CD4-positive, CD25-positive, alpha-beta regulatory T cell (primary cell): ENCODE measurements at regions not wholly inside any gene's neighbourhood (a gene's known extent, or its start where the extent isn't known, plus 50 kb on each side); places are given as distances from the start of the nearest gene placed in this dataset.

Source experiments
- ATAC-seq, 2 donors: fragments of 150-1000 bp; cut with Tn5 transposase; one replicate each; pipeline ENCODE4 v1.10.0; 2021; ENCODE audit warnings: low read depth in 2 of 2, moderate number of reproducible peaks in 2 of 2, moderate library complexity in 1 of 2
- DNase-seq, 3 donors: peaks; one replicate each; pipeline versions ENCODE4 v3.0.0 to v3.0.0-alpha.2; 2012 to 2022; ENCODE audit warnings: mixed read lengths in 1 of 3
- H3K27ac ChIP-seq: one replicate; pipeline ENCODE4 v1.7.0; 2013; ENCODE audit warnings: mild to moderate bottlenecking, low read length; ENCODE audit not compliant: insufficient read depth, poor library complexity, severe bottlenecking
- H3K27me3 ChIP-seq: one replicate; pipeline ENCODE4 v1.7.0; 2013; ENCODE audit warnings: low read length; ENCODE audit not compliant: control insufficient read depth, insufficient read depth
- H3K36me3 ChIP-seq: one replicate; pipeline ENCODE4 v1.7.0; 2013; ENCODE audit warnings: mild to moderate bottlenecking, low read length, moderate library complexity; ENCODE audit not compliant: control insufficient read depth, insufficient read depth
- H3K4me1 ChIP-seq: 2 replicates; pipeline ENCODE4 v1.7.0; 2013; ENCODE audit warnings: mild to moderate bottlenecking, low read length; ENCODE audit not compliant: insufficient read depth, control insufficient read depth, poor library complexity, severe bottlenecking
- H3K4me3 ChIP-seq: one replicate; pipeline ENCODE4 v1.7.0; 2013; ENCODE audit warnings: low read depth, mild to moderate bottlenecking, low read length, moderate library complexity
- H3K9me3 ChIP-seq, 2 experiments: 1 replicate in 1 of 2; 2 replicates in 1 of 2; pipeline ENCODE4 v1.7.0; 2013; ENCODE audit warnings: low read length in 2 of 2, mild to moderate bottlenecking in 1 of 2, moderate library complexity in 1 of 2; ENCODE audit not compliant: control insufficient read depth in 2 of 2
- H3K27ac Mint-ChIP-seq, 3 donors: one replicate each; pipeline ENCODE4 v1.8.0; 2020 to 2022; ENCODE audit warnings: mild to moderate bottlenecking in 3 of 3, mixed read lengths in 3 of 3, moderate library complexity in 2 of 3
- H3K27me3 Mint-ChIP-seq: one replicate; pipeline ENCODE4 v1.8.0; 2022; ENCODE audit warnings: mild to moderate bottlenecking, mixed read lengths
- H3K36me3 Mint-ChIP-seq: one replicate; pipeline ENCODE4 v1.8.0; 2020; ENCODE audit warnings: mixed read lengths
- H3K4me1 Mint-ChIP-seq, 4 donors: one replicate each; pipeline ENCODE4 v1.8.0; 2020 to 2022; ENCODE audit warnings: mixed read lengths in 4 of 4, mild to moderate bottlenecking in 1 of 4
- H3K4me3 Mint-ChIP-seq, 4 donors: one replicate each; pipeline ENCODE4 v1.8.0; 2020 to 2022; ENCODE audit warnings: mild to moderate bottlenecking in 4 of 4, mixed read lengths in 4 of 4, moderate library complexity in 3 of 4
- H3K9me3 Mint-ChIP-seq, 7 donors: one replicate each; pipeline ENCODE4 v1.8.0; 2020 to 2022; ENCODE audit warnings: mixed read lengths in 7 of 7, mild to moderate bottlenecking in 3 of 7, moderate library complexity in 2 of 7

GRCh38 chr3:76370749-76371520 lies 585.6 kb upstream of the ZNF717 start:
- Histone ChIP-seq H3K4me3 (no peak overlapping the region), H3K4me1 (no peaks in the 10 kb centered on the region), H3K36me3 (no peaks in the 10 kb centered on the region), H3K9me3 (peaks cover 5 to 9% of the 10 kb centered on the region in 2 experiments), H3K27ac (no peak overlapping the region), H3K27me3 (no peaks in the 10 kb centered on the region)
- Mint-ChIP-seq H3K27ac (no peak overlapping the region), H3K27me3 (no peaks in the 10 kb centered on the region), H3K36me3 (no peaks in the 10 kb centered on the region), H3K9me3 (peaks cover 0 to 23% (median 6%) of the 10 kb centered on the region in 7 donors), H3K4me1 (no peaks in the 10 kb centered on the region), H3K4me3 (no peak overlapping the region)
- DNase-seq: no peak
- no peak for ATAC-seq

- no peak overlapping the region for H3K27ac Mint-ChIP-seq
These were observed 587.1 kb upstream of the ZNF717 start for GRCh38 chr3:76372497-76372896.

GRCh38 chr3:76377074-76377473 lies 591.7 kb upstream of the ZNF717 start:
- DNase-seq (no peak), ATAC-seq (no peak)
- Mint-ChIP-seq H3K27ac (no peak overlapping the region), H3K4me3 (no peak overlapping the region), H3K36me3 (no peaks in the 10 kb centered on the region), H3K27me3 (no peaks in the 10 kb centered on the region), H3K9me3 (peaks cover 0 to 29% (median 7%) of the 10 kb centered on the region in 7 donors), H3K4me1 (no peaks in the 10 kb centered on the region)
- H3K27me3 ChIP-seq: no peaks in the 10 kb centered on the region
- H3K36me3 ChIP-seq: no peaks in the 10 kb centered on the region
- H3K4me1 ChIP-seq: no peaks in the 10 kb centered on the region
- H3K27ac ChIP-seq: no peak overlapping the region
- H3K4me3 ChIP-seq: no peak overlapping the region
- peaks cover 0 to 9% of the 10 kb centered on the region in 2 experiments for H3K9me3 ChIP-seq

More at GRCh38 chr3:76372497-76372896, 587.1 kb upstream of the ZNF717 start:
- no peaks in the 10 kb centered on the region for H3K36me3 ChIP-seq
- Mint-ChIP-seq H3K9me3 (peaks cover 0 to 25% (median 6%) of the 10 kb centered on the region in 7 donors), H3K36me3 (no peaks in the 10 kb centered on the region), H3K4me3 (no peak overlapping the region), H3K4me1 (no peaks in the 10 kb centered on the region), H3K27me3 (no peaks in the 10 kb centered on the region)
- H3K27me3 ChIP-seq: no peaks in the 10 kb centered on the region
- H3K27ac ChIP-seq: no peak overlapping the region
- peaks cover 3 to 9% of the 10 kb centered on the region in 2 experiments for H3K9me3 ChIP-seq
- ATAC-seq (no peak), DNase-seq (no peak)
- no peaks in the 10 kb centered on the region for H3K4me1 ChIP-seq
- H3K4me3 ChIP-seq: no peak overlapping the region

- Histone ChIP-seq H3K27me3 (no peaks in the 10 kb centered on the region), H3K4me3 (no peak overlapping the region), H3K4me1 (no peaks in the 10 kb centered on the region), H3K9me3 (peaks cover under 1 to 9% of the 10 kb centered on the region in 2 experiments), H3K27ac (no peak overlapping the region), H3K36me3 (no peaks in the 10 kb centered on the region)
- ATAC-seq (no peak), DNase-seq (no peak)
- Mint-ChIP-seq H3K27me3 (no peaks in the 10 kb centered on the region), H3K36me3 (no peaks in the 10 kb centered on the region), H3K4me3 (no peak overlapping the region), H3K9me3 (peaks cover 2 to 31% (median 6%) of the 10 kb centered on the region in 7 donors), H3K4me1 (no peaks in the 10 kb centered on the region), H3K27ac (no peak overlapping the region)
These were observed 593.4 kb upstream of the ZNF717 start for GRCh38 chr3:76378789-76379188.

GRCh38 chr3:76383781-76384180 lies 598.4 kb upstream of the ZNF717 start:
- no peak for ATAC-seq
- H3K27me3 Mint-ChIP-seq: no peaks in the 10 kb centered on the region

GRCh38 chr3:76387000-76387399 lies 601.7 kb upstream of the ZNF717 start:
- no peak overlapping the region for H3K27ac ChIP-seq
- no peak for ATAC-seq
- no peaks in the 10 kb centered on the region for H3K27me3 Mint-ChIP-seq
- no peaks in the 10 kb centered on the region for H3K4me1 Mint-ChIP-seq
- no peaks in the 10 kb centered on the region for H3K4me1 ChIP-seq
- H3K27me3 ChIP-seq: no peaks in the 10 kb centered on the region
- H3K4me3 Mint-ChIP-seq: no peak overlapping the region
- no peak for DNase-seq
- no peaks in the 10 kb centered on the region for H3K36me3 ChIP-seq
- H3K4me3 ChIP-seq: no peak overlapping the region
- H3K36me3 Mint-ChIP-seq: no peaks in the 10 kb centered on the region
- peaks cover 0 to 23% (median 4%) of the 10 kb centered on the region in 7 donors for H3K9me3 Mint-ChIP-seq
- peaks cover 3 to 4% of the 10 kb centered on the region in 2 experiments for H3K9me3 ChIP-seq
- H3K27ac Mint-ChIP-seq: no peak overlapping the region

More at GRCh38 chr3:76383781-76384180, 598.4 kb upstream of the ZNF717 start:
- H3K27me3 ChIP-seq: no peaks in the 10 kb centered on the region
- H3K4me1 ChIP-seq: no peaks in the 10 kb centered on the region
- Mint-ChIP-seq H3K27ac (no peak overlapping the region), H3K4me3 (no peak overlapping the region), H3K4me1 (no peaks in the 10 kb centered on the region), H3K9me3 (peaks cover 2 to 19% (median 6%) of the 10 kb centered on the region in 7 donors), H3K36me3 (no peaks in the 10 kb centered on the region)
- H3K4me3 ChIP-seq: no peak overlapping the region
- peaks cover 3 to 4% of the 10 kb centered on the region in 2 experiments for H3K9me3 ChIP-seq
- no peak for DNase-seq
- no peak overlapping the region for H3K27ac ChIP-seq
- no peaks in the 10 kb centered on the region for H3K36me3 ChIP-seq

GRCh38 chr3:76400141-76400540 lies 614.8 kb upstream of the ZNF717 start:
- no peaks in the 10 kb centered on the region for H3K4me1 Mint-ChIP-seq
- peaks cover 0 to 14% (median 5%) of the 10 kb centered on the region in 7 donors for H3K9me3 Mint-ChIP-seq
- no peaks in the 10 kb centered on the region for H3K27me3 ChIP-seq
- no peaks in the 10 kb centered on the region for H3K27me3 Mint-ChIP-seq
- DNase-seq: no peak
- H3K4me3 Mint-ChIP-seq: no peak overlapping the region
- no peak overlapping the region for H3K27ac ChIP-seq
- no peaks in the 10 kb centered on the region for H3K36me3 ChIP-seq
- H3K4me3 ChIP-seq: no peak overlapping the region
- H3K36me3 Mint-ChIP-seq: no peaks in the 10 kb centered on the region
- no peaks in the 10 kb centered on the region for H3K4me1 ChIP-seq
- H3K9me3 ChIP-seq: no peaks in the 10 kb centered on the region
- no peak for ATAC-seq
- H3K27ac Mint-ChIP-seq: no peak overlapping the region

GRCh38 chr3:76402926-76403325 lies 617.6 kb upstream of the ZNF717 start:
- H3K27me3 Mint-ChIP-seq: no peaks in the 10 kb centered on the region
- no peaks in the 10 kb centered on the region for H3K36me3 ChIP-seq
- no peaks in the 10 kb centered on the region for H3K27me3 ChIP-seq
- H3K4me1 ChIP-seq: no peaks in the 10 kb centered on the region
- H3K27ac Mint-ChIP-seq: no peak overlapping the region
- no peak for ATAC-seq
- peaks cover 0 to 29% (median 7%) of the 10 kb centered on the region in 7 donors for H3K9me3 Mint-ChIP-seq
- H3K4me3 ChIP-seq: no peak overlapping the region
- no peaks in the 10 kb centered on the region for H3K36me3 Mint-ChIP-seq
- no peak overlapping the region for H3K4me3 Mint-ChIP-seq
- H3K4me1 Mint-ChIP-seq: no peaks in the 10 kb centered on the region
- H3K27ac ChIP-seq: no peak overlapping the region
- peaks cover 0 to 6% of the 10 kb centered on the region in 2 experiments for H3K9me3 ChIP-seq
- DNase-seq: no peak
